Amniotic epithelial cell (primary cell): ENCODE measurements at regions not wholly inside any gene's neighbourhood (a gene's known extent, or its start where the extent isn't known, plus 50 kb on each side); places are given as distances from the start of the nearest gene placed in this dataset.
"Not testable (repeated sequence)": the region's sequence is repeated elsewhere in the genome, so short reads cannot be mapped to it uniquely, and the experiment has no call there.

Experiments used
- DNase-seq: peaks from one replicate; pipeline ENCODE4 v3.0.0-alpha.2; 2010; ENCODE audit warnings: low read depth

- DNase-seq, result no peak
Measured at GRCh38 chrX:101823236-101823635, 108.6 kb downstream of the ZMAT1 start.

- DNase-seq, result not testable (repeated sequence)
Measured at GRCh38 chrX:101817739-101818138, 114.1 kb downstream of the ZMAT1 start.

GRCh38 chrX:101813200-101813599, 118.6 kb downstream of the ZMAT1 start:
- DNase-seq, result no peak

GRCh38 chrX:101803451-101803850, 128.4 kb downstream of the ZMAT1 start:
- DNase-seq, result peak; percentile 1

- peak; percentile 76 for DNase-seq
Measured at GRCh38 chrX:101799387-101799786, 132.4 kb downstream of the ZMAT1 start.

GRCh38 chrX:101787934-101788333, 128.3 kb upstream of the ARMCX2 start:
- no peak for DNase-seq

- no peak for DNase-seq
Measured at GRCh38 chrX:101785142-101785541, 125.5 kb upstream of the ARMCX2 start.

GRCh38 chrX:101780421-101780820, 120.8 kb upstream of the ARMCX2 start:
- DNase-seq, result not testable (repeated sequence)

GRCh38 chrX:101774340-101774739, 114.7 kb upstream of the ARMCX2 start:
- no peak for DNase-seq

GRCh38 chrX:101764538-101764937, 104.9 kb upstream of the ARMCX2 start:
- peak; percentile 4 for DNase-seq

- DNase-seq, result peak; percentile 31
Measured at GRCh38 chrX:101759000-101759399, 99.3 kb upstream of the ARMCX2 start.

GRCh38 chrX:101750744-101751143, 91.1 kb upstream of the ARMCX2 start:
- no peak for DNase-seq

GRCh38 chrX:101749436-101749835, 89.8 kb upstream of the ARMCX2 start:
- DNase-seq, result no peak

GRCh38 chrX:101745046-101745445, 85.4 kb upstream of the ARMCX2 start:
- peak; percentile 1 for DNase-seq

- peak; percentile 0 for DNase-seq
Measured at GRCh38 chrX:101744085-101744484, 84.4 kb upstream of the ARMCX2 start.

GRCh38 chrX:101740642-101741041, 81.0 kb upstream of the ARMCX2 start:
- DNase-seq, result no peak

GRCh38 chrX:101738867-101739266, 79.2 kb upstream of the ARMCX2 start:
- not testable (repeated sequence) for DNase-seq

- DNase-seq, result not testable (repeated sequence)
Measured at GRCh38 chrX:101738411-101738810, 78.8 kb upstream of the ARMCX2 start.

GRCh38 chrX:101736651-101737050, 77.0 kb upstream of the ARMCX2 start:
- DNase-seq, result no peak

- no peak for DNase-seq
Measured at GRCh38 chrX:101732870-101733269, 73.2 kb upstream of the ARMCX2 start.

- DNase-seq, result no peak
Measured at GRCh38 chrX:101729986-101730385, 70.3 kb upstream of the ARMCX2 start.
